Spinal cord (tissue), 9 donors: ENCODE measurements at regions not wholly inside any gene's neighbourhood (a gene's known extent, or its start where the extent isn't known, plus 50 kb on each side); places are given as distances from the start of the nearest gene placed in this dataset.

Experiments
- DNase-seq, 6 donors: peaks; one replicate each; pipeline versions ENCODE4 v3.0.0 to v3.0.0-alpha.2; 2013 to 2015; ENCODE audit warnings: low spot score in 6 of 6, low read depth in 4 of 6
- H3K27ac ChIP-seq: one replicate; pipeline ENCODE4 v1.5.1; 2013; ENCODE audit warnings: low read depth, low read length, control low read depth
- H3K27me3 ChIP-seq: one replicate; pipeline ENCODE4 v1.6.1; 2013; ENCODE audit warnings: low read length; ENCODE audit not compliant: control insufficient read depth, insufficient read depth
- H3K36me3 ChIP-seq: one replicate; pipeline ENCODE4 v1.6.1; 2013; ENCODE audit warnings: low read length; ENCODE audit not compliant: control insufficient read depth, insufficient read depth
- H3K4me1 ChIP-seq: one replicate; pipeline ENCODE4 v1.6.1; 2013; ENCODE audit warnings: low read length; ENCODE audit not compliant: control insufficient read depth, insufficient read depth
- H3K4me3 ChIP-seq: one replicate; pipeline ENCODE4 v1.5.1; 2013; ENCODE audit warnings: low read depth, low read length, control low read depth
- H3K9me3 ChIP-seq: one replicate; pipeline ENCODE4 v1.6.1; 2013; ENCODE audit warnings: low read length; ENCODE audit not compliant: control insufficient read depth, insufficient read depth
- WGBS: methylation state at CpG from one replicate; pipeline ENCODE4 v1.1.5; 2013; ENCODE audit warnings: missing lambda C conversion rate; ENCODE audit not compliant: insufficient coverage; 5-methylcytosine and 5-hydroxymethylcytosine counted together
- donor health status: healthy.

DNA sequence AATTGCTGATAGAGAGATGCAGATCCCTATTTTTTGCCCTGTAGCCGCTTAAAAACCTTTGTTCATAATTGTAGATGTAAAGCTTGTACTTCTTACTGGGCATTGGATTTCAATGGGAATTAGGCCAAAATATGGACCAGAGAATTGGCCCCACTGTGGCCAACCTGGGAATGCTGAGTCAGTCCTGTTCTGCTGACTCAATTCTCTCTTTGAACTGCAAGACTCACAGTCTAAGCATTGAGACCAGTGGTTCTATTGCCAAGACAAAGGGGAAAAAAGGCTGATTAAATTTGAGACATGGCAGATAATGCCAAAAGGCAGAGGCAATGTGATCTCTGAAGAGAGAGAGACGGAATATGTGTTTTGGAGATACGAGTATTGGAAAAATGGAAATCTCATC lies 72.5 kb upstream of the UBL3 start:
- Histone ChIP-seq H3K27me3 (no peaks in the 10 kb centered on the region), H3K27ac (no peak overlapping the region), H3K36me3 (no peaks in the 10 kb centered on the region), H3K9me3 (no peaks in the 10 kb centered on the region), H3K4me3 (no peak overlapping the region), H3K4me1 (peaks cover 34% of the 10 kb centered on the region)
- WGBS, result 100% methylated on average over 2 of the region's 3 CpGs
- DNase-seq, result no peak

- 95% methylated on average over 5 of the region's 7 CpGs for WGBS
Observed at GRCh38 chr13:29922281-29922821, 71.9 kb upstream of the UBL3 start.

GRCh38 chr13:29921542-29921941 lies 71.1 kb upstream of the UBL3 start:
- H3K9me3 ChIP-seq, result no peaks in the 10 kb centered on the region
- H3K4me3 ChIP-seq, result no peak overlapping the region
- DNase-seq, result no peak
- H3K4me1 ChIP-seq, result peaks cover 36% of the 10 kb centered on the region
- 100% methylated on average over 4 of the region's 6 CpGs for WGBS
- H3K36me3 ChIP-seq, result no peaks in the 10 kb centered on the region
- no peaks in the 10 kb centered on the region for H3K27me3 ChIP-seq
- H3K27ac ChIP-seq, result no peak overlapping the region

More at GRCh38 chr13:29922281-29922821, 71.9 kb upstream of the UBL3 start:
- Histone ChIP-seq H3K4me1 (peaks cover 36% of the 10 kb centered on the region), H3K27me3 (no peaks in the 10 kb centered on the region), H3K36me3 (no peaks in the 10 kb centered on the region), H3K27ac (no peak overlapping the region), H3K4me3 (no peak overlapping the region), H3K9me3 (no peaks in the 10 kb centered on the region)
- no peak for DNase-seq

- Histone ChIP-seq H3K27me3 (no peaks in the 10 kb centered on the region), H3K4me3 (no peak overlapping the region), H3K27ac (no peak overlapping the region), H3K9me3 (no peaks in the 10 kb centered on the region), H3K4me1 (peaks cover 31% of the 10 kb centered on the region), H3K36me3 (no peaks in the 10 kb centered on the region)
- no CpG with 5 or more reads among the region's 5 CpGs for WGBS
- no peak for DNase-seq
Observed at GRCh38 chr13:29920025-29920643, 69.7 kb upstream of the UBL3 start.

DNA sequence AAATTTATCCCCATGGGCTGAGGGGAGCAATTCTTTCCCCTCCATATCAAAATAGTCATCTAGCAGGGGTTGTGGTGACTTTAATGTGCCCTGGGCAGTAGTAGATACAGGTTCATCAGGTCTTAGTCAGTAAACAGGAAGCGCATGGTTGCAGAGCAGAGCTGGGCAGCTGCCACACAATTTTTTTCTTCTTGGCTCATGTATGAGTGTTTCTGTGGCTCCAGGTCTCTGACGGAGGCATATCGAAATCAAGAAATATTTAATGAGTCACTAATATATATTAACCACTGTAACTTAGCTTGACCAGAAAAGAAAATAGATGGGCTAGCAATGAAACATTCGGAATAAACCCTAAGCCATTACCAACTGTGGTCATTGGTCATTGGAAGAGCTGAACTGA lies 68.4 kb upstream of the UBL3 start:
- Histone ChIP-seq H3K4me1 (peaks cover 18% of the 10 kb centered on the region), H3K9me3 (no peaks in the 10 kb centered on the region), H3K4me3 (no peak overlapping the region), H3K27ac (peak overlapping the region; percentile 83), H3K27me3 (no peaks in the 10 kb centered on the region), H3K36me3 (no peaks in the 10 kb centered on the region)
- no CpG with 5 or more reads among the region's 4 CpGs for WGBS
- DNase-seq, result no peak

- Histone ChIP-seq H3K27ac (no peak overlapping the region), H3K9me3 (no peaks in the 10 kb centered on the region), H3K27me3 (no peaks in the 10 kb centered on the region), H3K4me3 (no peak overlapping the region), H3K4me1 (peaks cover 13% of the 10 kb centered on the region), H3K36me3 (no peaks in the 10 kb centered on the region)
- WGBS, result 30% methylated on average over 3 of the region's 3 CpGs
- peak in 4 of 6 donors; percentile 31 to 83 (median 59) for DNase-seq
Observed at GRCh38 chr13:29917650-29918049, 67.2 kb upstream of the UBL3 start.

GRCh38 chr13:29914581-29914980 lies 64.2 kb upstream of the UBL3 start:
- Histone ChIP-seq H3K36me3 (no peaks in the 10 kb centered on the region), H3K4me1 (peaks cover 14% of the 10 kb centered on the region), H3K9me3 (no peaks in the 10 kb centered on the region), H3K27ac (no peak overlapping the region), H3K27me3 (peaks cover 2% of the 10 kb centered on the region), H3K4me3 (no peak overlapping the region)
- WGBS, result 63% methylated on average over 3 of the region's 3 CpGs
- DNase-seq, result no peak

- no peaks in the 10 kb centered on the region for H3K36me3 ChIP-seq
- WGBS, result 69% methylated on average over 6 of the region's 7 CpGs
- peaks cover 5% of the 10 kb centered on the region for H3K4me1 ChIP-seq
- H3K9me3 ChIP-seq, result no peaks in the 10 kb centered on the region
- DNase-seq, result no peak
- no peak overlapping the region for H3K4me3 ChIP-seq
- no peak overlapping the region for H3K27ac ChIP-seq
- H3K27me3 ChIP-seq, result peaks cover 2% of the 10 kb centered on the region
Observed at GRCh38 chr13:29911781-29912418, 61.5 kb upstream of the UBL3 start.

DNA sequence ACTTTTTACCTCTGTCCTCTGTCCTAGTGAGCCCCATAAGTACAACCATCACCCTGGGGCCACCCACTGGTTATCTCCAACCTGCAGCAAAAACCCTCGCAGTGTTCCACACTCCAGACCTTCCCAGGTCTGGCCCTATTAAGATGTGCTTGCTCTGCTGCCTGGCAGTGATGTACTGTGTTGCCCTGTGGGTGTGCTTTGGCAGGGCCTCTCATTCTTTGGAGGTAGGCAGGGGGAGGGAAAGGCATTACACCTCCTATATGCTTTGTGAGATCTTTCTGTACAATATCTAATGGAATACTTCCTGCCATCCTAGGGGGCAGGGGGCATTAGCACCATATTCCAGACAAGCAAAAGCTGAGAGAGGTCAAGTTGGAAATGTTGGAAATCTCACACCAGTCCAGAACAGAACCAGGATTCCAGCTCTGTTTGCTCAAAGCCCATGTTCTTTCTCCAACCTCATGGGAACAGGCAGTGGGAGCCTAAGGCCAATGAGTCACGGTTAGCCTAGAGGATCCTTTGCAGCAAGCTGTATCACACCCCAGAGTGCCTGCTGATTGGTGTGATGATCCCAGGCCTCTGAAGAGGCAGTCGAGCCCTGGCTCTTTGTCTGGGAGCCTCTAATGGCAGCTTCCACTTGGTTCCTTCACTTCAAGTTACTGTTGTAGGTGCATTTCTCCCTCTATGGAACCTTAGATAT lies 59.7 kb upstream of the UBL3 start:
- peaks cover 2% of the 10 kb centered on the region for H3K27me3 ChIP-seq
- no peaks in the 10 kb centered on the region for H3K9me3 ChIP-seq
- no peak for DNase-seq
- WGBS, result 73% methylated on average over 2 of the region's 3 CpGs
- peaks cover 5% of the 10 kb centered on the region for H3K4me1 ChIP-seq
- no peak overlapping the region for H3K4me3 ChIP-seq
- H3K27ac ChIP-seq, result no peak overlapping the region
- H3K36me3 ChIP-seq, result no peaks in the 10 kb centered on the region
